Psoas muscle (tissue), 7 donors: ENCODE measurements at regions not wholly inside any gene's neighbourhood (a gene's known extent, or its start where the extent isn't known, plus 50 kb on each side); places are given as distances from the start of the nearest gene placed in this dataset.

ENCODE experiments used
- ATAC-seq, 4 donors: fragments of 200-7000 bp; cut with Tn5 transposase; one replicate each; pipeline ENCODE4 v1.9.1; 2020; ENCODE audit warnings: moderate library complexity in 3 of 4, mild to moderate bottlenecking in 2 of 4
- DNase-seq, 2 donors: peaks; one replicate each; pipeline ENCODE4 v3.0.0-alpha.2; 2020
- H3K27ac ChIP-seq: fragments of 200-600 bp; one replicate; pipeline ENCODE4 v1.8.0; 2022
- H3K27me3 ChIP-seq, 3 donors: fragments of 200-600 bp in 1 of 3; one replicate each; pipeline versions ENCODE4 v1.6.1 to v1.8.0; 2013 to 2022; ENCODE audit warnings: low read length in 2 of 3, mild to moderate bottlenecking in 2 of 3, moderate library complexity in 1 of 3; ENCODE audit not compliant: insufficient read depth in 3 of 3
- H3K36me3 ChIP-seq, 2 donors: fragments of 200-600 bp in 1 of 2; one replicate each; pipeline versions ENCODE4 v1.6.1 to v1.8.0; 2013 to 2022; ENCODE audit warnings: low read depth in 1 of 2, mild to moderate bottlenecking in 1 of 2, moderate library complexity in 1 of 2; ENCODE audit not compliant: insufficient read depth in 1 of 2
- H3K4me1 ChIP-seq: fragments of 200-600 bp; one replicate; pipeline ENCODE4 v1.8.0; 2022
- H3K4me3 ChIP-seq: fragments of 200-600 bp; one replicate; pipeline ENCODE4 v1.8.0; 2022; ENCODE audit warnings: mild to moderate bottlenecking
- H3K9me3 ChIP-seq: fragments of 200-600 bp; one replicate; pipeline ENCODE4 v1.8.0; 2022
- CTCF ChIP-seq: fragments of 200-600 bp; IDR thresholded peaks from one replicate; pipeline ENCODE4 v1.8.0; 2022; ENCODE audit warnings: antibody characterized with exemption
- WGBS, 3 donors: extraction: QIAGEN DNeasy Blood & Tissue Kit; methylation state at CpG; one replicate each; pipeline versions ENCODE4 v1.1.6 to v1.1.7; 2013; 5-methylcytosine and 5-hydroxymethylcytosine counted together
- intact Hi-C, 2 donors: fragments of 100-400 bp; cut with DNase I; formaldehyde crosslinking; loops; one replicate each; pipeline versions ENCODE4 v1.11.0 to v1.14.2; 2022
- donor health status: healthy with polysubstance abuse.
- donor health status: DM: no; HTN: no; CAD: no; lungs with moderate emphysema.
- donor health status: Bipolar disorder and iron deficiency.
- donor health status: healthy.
- donor health status: DM: yes; HTN: yes; CAD: no.
- donor health status: DM: no; HTN: no; CAD: no.
- donor health status: DM: yes; HTN: yes; CAD: no.

- peaks cover 5% of the 10 kb centered on the region for H3K9me3 ChIP-seq
- H3K36me3 ChIP-seq, result no peaks in the 10 kb centered on the region
- TF ChIP-seq CTCF, result no peak
- intact Hi-C loops, result no loop called here
- WGBS, 3 donors, result 90 to 100% (median 96%) methylated on average over 1 of the region's 1 CpG
- H3K27me3 ChIP-seq, result no peaks in the 10 kb centered on the region
- no peak overlapping the region for H3K4me3 ChIP-seq
- peaks cover 6% of the 10 kb centered on the region for H3K4me1 ChIP-seq
- no peak overlapping the region for H3K27ac ChIP-seq
- ATAC-seq (no peak), DNase-seq (no peak)
Measured at GRCh38 chr1:201774983-201775344, 54.0 kb upstream of the IPO9 start.

GRCh38 chr1:201775380-201775779 lies 53.6 kb upstream of the IPO9 start:
- H3K27me3 ChIP-seq, result no peaks in the 10 kb centered on the region
- WGBS, 3 donors, result 80 to 92% (median 90%) methylated on average over 3 of the region's 3 CpGs
- H3K27ac ChIP-seq, result no peak overlapping the region
- no peaks in the 10 kb centered on the region for H3K36me3 ChIP-seq
- DNase-seq (no peak), ATAC-seq (no peak)
- TF ChIP-seq CTCF, result no peak
- peaks cover 6% of the 10 kb centered on the region for H3K4me1 ChIP-seq
- intact Hi-C loops, result no loop called here
- peaks cover 5% of the 10 kb centered on the region for H3K9me3 ChIP-seq
- no peak overlapping the region for H3K4me3 ChIP-seq

DNA sequence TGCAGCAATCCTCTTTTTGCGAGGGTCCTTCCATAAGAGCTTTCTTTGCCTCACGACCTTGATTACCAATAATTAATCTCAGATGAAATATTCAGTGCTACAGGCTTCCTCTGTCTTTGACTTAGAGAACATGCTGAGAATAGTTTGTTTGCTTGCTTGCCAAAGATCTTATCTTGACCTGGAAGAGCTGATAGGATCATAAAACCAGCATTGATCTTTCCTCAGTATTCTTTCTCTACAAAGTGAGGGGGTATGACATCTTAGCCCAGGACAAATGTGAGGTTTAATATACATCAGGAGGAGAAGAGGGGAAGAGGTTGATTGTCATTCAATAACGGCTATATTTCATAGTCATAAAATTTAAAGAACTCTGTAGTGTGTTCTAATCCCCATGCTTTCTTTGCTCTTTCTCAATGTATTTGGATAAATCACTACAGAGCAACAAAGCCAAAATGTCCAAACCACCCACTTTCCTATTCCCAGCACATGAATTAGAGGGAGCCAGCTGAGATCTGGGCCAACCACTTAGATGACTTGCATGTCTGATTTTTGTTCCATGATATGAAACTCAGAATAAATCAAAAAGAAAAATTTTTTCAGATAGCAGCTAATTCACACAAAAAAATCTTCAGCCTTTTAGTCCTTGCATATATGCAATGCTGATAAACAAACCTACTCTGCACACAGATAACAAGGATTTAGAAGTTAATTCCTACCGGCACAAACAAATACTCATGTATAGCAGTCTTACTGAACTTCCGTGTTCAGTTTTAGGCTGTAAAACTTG lies 50.5 kb upstream of the IPO9 start:
- Histone ChIP-seq H3K27me3 (no peaks in the 10 kb centered on the region), H3K36me3 (peaks cover 0 to 8% of the 10 kb centered on the region in 2 donors), H3K27ac (peak overlapping the region; percentile 37), H3K4me3 (no peak overlapping the region), H3K9me3 (no peaks in the 10 kb centered on the region), H3K4me1 (peaks cover 6% of the 10 kb centered on the region)
- TF ChIP-seq CTCF, result no peak
- intact Hi-C loops, result no loop called here
- no peak for ATAC-seq
- WGBS, 3 donors, result 50 to 72% (median 59%) methylated on average over 5 of the region's 5 CpGs
- no peak for DNase-seq
